AG04449 (cell line): ENCODE measurements at regions not wholly inside any gene's neighbourhood (a gene's known extent, or its start where the extent isn't known, plus 50 kb on each side); places are given as distances from the start of the nearest gene placed in this dataset.

Source experiments
- CTCF ChIA-PET: fragments of 350-600 bp; formaldehyde crosslinking; extraction: SDS; loops from one replicate; lab custom pipeline; 2021; ENCODE audit warnings: antibody characterized with exemption; lab: Yijun Ruan, JAX
- POLR2A ChIA-PET: fragments of 400-600, 350-600 bp; formaldehyde crosslinking; extraction: SDS; loops from one replicate; lab custom pipeline; 2020; ENCODE audit warnings: antibody characterized with exemption, inconsistent platforms; lab: Yijun Ruan, JAX
- DNase-seq: peaks from one replicate; pipeline ENCODE4 v3.0.0-alpha.2; 2010; ENCODE audit warnings: low read depth, low spot score
- H3K4me3 ChIP-seq: 2 replicates; pipeline ENCODE4 v1.5.1; 2011; ENCODE audit warnings: low read depth, mild to moderate bottlenecking, control low read depth, low read length
- TF ChIP-seq, protein P1 (sequence below): IDR thresholded peaks from one replicate; pipeline ENCODE4 v1.5.1; 2011; ENCODE audit warnings: mild to moderate bottlenecking, moderate library complexity, low read length, control low read depth, inconsistent platforms; ENCODE audit not compliant: insufficient read depth; ENCODE audit errors: missing control alignments

DNA sequence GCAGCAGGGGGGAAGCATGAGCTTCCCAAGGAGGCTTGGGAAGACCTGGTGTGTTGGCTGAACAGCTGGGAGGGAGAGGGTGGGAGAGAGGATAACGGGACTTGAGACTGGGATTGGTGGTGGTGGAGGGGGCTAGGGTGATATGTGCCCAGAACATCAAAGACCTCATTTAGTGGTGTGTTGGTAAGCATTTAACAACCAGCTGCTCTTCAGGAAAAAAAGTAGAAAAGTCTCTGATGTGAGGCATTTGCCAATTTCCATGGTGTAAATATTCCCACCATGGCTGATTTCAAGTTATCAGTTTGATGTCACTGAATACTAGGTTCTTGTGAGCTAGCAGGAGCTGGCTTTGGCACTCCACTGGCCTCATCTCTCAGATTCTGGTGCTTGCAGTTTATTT lies 170.8 kb downstream of the MACROH2A1 start:
- POLR2A ChIA-PET, result no interaction called here

DNA sequence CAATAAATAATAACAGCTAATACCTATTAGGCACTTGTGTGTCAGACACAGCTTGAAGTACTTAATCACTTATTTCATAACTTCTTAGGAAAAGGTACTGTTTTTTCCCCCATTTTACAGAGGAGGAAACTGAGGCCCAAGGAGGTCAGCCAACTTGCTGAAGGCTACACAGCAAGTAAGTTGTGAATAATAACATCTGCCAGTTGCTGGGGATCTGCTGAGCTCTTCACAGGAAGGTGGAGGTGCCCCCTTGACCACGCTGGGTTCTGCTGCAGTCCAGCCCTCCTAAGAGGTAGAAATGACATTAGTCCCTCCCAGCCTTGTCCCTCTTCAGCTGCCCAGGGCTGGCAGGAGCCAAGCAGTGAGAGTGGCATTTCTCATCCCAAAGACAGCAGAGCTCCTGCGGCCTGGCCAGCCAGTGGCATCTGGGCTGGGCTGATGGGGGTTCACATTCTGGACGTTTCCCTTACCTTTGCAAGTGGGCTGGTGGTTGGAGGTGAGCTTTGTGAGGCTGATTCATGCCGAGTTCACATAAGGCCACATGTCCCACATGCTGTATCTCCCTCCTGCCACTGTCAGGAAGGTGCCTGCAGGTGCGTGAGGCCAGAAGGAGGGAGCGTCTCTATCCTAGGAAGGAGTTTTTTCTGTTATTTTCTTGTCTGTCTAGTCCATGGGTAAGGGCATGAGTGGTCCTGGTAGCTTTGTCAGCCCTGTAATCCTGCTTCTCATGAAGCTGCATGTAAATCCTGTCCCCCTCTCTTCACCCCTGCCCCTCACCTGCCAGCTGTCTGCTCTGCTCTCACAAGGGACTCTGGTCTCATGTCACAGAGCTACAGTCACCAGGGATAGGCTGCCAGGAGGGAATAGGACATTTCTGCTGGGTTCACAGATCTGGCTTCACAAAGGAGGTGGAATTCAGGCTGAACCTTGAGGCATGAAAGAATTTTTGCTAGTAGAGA lies 171.7 kb downstream of the MACROH2A1 start:
- POLR2A ChIA-PET, result no interaction called here
- no peak overlapping the region for H3K4me3 ChIP-seq
- CTCF ChIA-PET, result interaction anchor here (0.9 to 1.4 kb wide), 4 partner anchors 9 to 36 kb away, joined by 3 to 5 read pairs (median 4); no protein-coding TSS in a partner anchor
- TF ChIP-seq, protein P1, sequence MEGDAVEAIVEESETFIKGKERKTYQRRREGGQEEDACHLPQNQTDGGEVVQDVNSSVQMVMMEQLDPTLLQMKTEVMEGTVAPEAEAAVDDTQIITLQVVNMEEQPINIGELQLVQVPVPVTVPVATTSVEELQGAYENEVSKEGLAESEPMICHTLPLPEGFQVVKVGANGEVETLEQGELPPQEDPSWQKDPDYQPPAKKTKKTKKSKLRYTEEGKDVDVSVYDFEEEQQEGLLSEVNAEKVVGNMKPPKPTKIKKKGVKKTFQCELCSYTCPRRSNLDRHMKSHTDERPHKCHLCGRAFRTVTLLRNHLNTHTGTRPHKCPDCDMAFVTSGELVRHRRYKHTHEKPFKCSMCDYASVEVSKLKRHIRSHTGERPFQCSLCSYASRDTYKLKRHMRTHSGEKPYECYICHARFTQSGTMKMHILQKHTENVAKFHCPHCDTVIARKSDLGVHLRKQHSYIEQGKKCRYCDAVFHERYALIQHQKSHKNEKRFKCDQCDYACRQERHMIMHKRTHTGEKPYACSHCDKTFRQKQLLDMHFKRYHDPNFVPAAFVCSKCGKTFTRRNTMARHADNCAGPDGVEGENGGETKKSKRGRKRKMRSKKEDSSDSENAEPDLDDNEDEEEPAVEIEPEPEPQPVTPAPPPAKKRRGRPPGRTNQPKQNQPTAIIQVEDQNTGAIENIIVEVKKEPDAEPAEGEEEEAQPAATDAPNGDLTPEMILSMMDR, result no peak
- no peak for DNase-seq

More for the DNA sequence above, 170.8 kb downstream of the MACROH2A1 start:
- no peak for DNase-seq
- TF ChIP-seq, protein P1, result no peak
- CTCF ChIA-PET, result interaction anchor here (1.4 kb wide), 1 partner anchor 11 kb away, joined by 5 read pairs; no protein-coding TSS in a partner anchor
- no peak overlapping the region for H3K4me3 ChIP-seq

GRCh38 chr5:135225856-135226560 lies 173.0 kb downstream of the MACROH2A1 start:
- ChIA-PET CTCF (interaction anchor here (0.9 to 1.0 kb wide), 2 partner anchors 12 to 35 kb away, joined by 3 to 4 read pairs; no protein-coding TSS in a partner anchor), POLR2A (no interaction called here)
- DNase-seq, result no peak
- no peak overlapping the region for H3K4me3 ChIP-seq
- TF ChIP-seq, protein P1, result no peak

GRCh38 chr5:135223891-135224625 lies 175.0 kb downstream of the MACROH2A1 start:
- TF ChIP-seq, protein P1, result no peak
- ChIA-PET POLR2A (no interaction called here), CTCF (interaction anchor here (1.6 kb wide), 1 partner anchor 15 kb away, joined by 5 read pairs; no protein-coding TSS in a partner anchor)
- H3K4me3 ChIP-seq, result no peak overlapping the region
- no peak for DNase-seq

DNA sequence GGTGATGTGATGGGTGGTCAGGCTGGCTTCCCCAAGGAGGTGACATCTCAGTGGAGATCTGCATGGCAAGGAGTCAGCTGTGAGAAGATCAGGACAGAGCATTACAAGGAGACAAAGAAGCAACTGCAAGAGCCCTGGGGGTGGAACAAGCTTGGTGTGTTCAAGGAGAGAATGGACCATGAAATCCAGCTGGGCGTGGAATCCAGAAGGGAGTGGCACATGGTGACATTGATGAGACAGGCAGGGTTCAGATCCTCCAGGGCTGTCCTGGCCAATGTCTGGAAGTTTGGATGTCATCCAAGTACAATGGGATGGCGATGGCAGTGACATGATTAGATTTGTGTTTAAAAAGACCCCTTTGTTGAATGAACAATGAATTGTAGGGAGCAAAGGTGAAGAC lies 175.6 kb downstream of the MACROH2A1 start:
- ChIA-PET POLR2A (no interaction called here), CTCF (interaction anchor here (1.6 kb wide), 1 partner anchor 15 kb away, joined by 5 read pairs; no protein-coding TSS in a partner anchor)
- TF ChIP-seq, protein P1, result no peak
- no peak overlapping the region for H3K4me3 ChIP-seq
- no peak for DNase-seq
